ENCODE measurements at regions not wholly inside any gene's neighbourhood (a gene's known extent, or its start where the extent isn't known, plus 50 kb on each side); places are given as distances from the start of the nearest gene placed in this dataset.

DNA sequence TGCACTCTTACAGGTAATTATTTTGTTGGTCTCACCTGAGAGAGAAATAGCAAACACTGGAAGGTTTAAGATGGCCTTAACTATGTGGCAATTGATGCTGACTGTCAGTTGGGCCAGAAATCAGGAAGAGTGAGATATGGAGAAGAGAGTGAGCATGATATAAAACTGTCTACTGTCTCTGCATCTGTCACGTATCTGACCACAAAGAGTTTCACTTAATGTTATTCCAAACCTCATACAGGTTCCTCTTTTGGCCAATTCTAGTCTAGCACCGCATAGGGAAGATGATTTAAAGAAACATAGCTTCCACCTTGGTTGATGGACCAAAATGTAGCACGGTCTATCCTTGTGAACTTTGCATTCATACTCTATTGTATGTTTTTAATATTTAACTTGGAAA is 381.0 kb upstream of the BOD1L1 start:
- Mint-ChIP-seq H3K4me3 (no peak overlapping the region), H3K36me3 (ENCODE audit: low read depth) (no peaks in the 10 kb centered on the region), H3K27ac (no peak overlapping the region), H3K4me1 (no peaks in the 10 kb centered on the region), H3K27me3 (ENCODE audit: low read depth, poor library complexity) (no peaks in the 10 kb centered on the region), H3K9me3 (peaks cover 9% of the 10 kb centered on the region)
- TF ChIP-seq, protein P1, sequence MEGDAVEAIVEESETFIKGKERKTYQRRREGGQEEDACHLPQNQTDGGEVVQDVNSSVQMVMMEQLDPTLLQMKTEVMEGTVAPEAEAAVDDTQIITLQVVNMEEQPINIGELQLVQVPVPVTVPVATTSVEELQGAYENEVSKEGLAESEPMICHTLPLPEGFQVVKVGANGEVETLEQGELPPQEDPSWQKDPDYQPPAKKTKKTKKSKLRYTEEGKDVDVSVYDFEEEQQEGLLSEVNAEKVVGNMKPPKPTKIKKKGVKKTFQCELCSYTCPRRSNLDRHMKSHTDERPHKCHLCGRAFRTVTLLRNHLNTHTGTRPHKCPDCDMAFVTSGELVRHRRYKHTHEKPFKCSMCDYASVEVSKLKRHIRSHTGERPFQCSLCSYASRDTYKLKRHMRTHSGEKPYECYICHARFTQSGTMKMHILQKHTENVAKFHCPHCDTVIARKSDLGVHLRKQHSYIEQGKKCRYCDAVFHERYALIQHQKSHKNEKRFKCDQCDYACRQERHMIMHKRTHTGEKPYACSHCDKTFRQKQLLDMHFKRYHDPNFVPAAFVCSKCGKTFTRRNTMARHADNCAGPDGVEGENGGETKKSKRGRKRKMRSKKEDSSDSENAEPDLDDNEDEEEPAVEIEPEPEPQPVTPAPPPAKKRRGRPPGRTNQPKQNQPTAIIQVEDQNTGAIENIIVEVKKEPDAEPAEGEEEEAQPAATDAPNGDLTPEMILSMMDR (IDR thresholded peaks at IDR 0.05) = no peak
- DNase-seq = no peak

DNA sequence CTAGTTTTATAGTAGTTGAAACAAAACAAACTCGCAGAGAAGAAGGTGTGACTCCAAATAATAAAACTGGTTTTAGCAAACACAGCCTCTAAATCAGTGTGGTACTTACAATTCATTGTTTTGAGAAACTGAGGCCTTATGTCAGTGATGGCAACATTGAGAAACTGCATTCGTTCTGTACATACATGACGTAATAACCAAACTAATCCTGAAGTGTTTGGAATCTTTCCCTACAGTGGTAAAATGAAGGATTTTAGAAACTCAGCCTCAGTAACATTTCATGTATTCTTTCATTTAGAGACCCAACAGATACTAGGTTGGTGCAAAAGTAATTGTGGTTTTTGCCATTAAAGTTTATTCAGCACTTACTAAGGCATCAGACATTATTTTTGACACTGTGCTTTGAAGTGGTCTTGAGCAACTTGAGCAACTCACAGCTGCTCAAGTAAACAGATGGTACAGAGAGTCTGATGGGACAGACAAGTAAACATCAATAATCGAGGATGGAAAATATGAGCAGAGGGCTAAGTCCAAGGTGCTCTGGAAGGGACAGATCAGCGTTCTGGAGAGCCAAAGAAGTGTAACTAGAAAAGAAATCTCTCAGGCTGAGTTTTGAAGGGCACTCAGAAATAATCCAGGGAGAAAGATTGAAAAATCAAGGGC is 390.8 kb upstream of the BOD1L1 start:
- no peak for DNase-seq
- peaks cover 4% of the 10 kb centered on the region for H3K36me3 Mint-ChIP-seq (ENCODE audit: low read depth)
- H3K27me3 Mint-ChIP-seq (ENCODE audit: low read depth, poor library complexity) = peaks cover 3% of the 10 kb centered on the region
- H3K9me3 Mint-ChIP-seq = peaks cover 26% of the 10 kb centered on the region
- H3K27ac Mint-ChIP-seq = no peak overlapping the region
- no peaks in the 10 kb centered on the region for H3K4me1 Mint-ChIP-seq
- TF ChIP-seq, protein P1 (IDR thresholded peaks at IDR 0.05) = no peak
- H3K4me3 Mint-ChIP-seq = no peak overlapping the region

DNA sequence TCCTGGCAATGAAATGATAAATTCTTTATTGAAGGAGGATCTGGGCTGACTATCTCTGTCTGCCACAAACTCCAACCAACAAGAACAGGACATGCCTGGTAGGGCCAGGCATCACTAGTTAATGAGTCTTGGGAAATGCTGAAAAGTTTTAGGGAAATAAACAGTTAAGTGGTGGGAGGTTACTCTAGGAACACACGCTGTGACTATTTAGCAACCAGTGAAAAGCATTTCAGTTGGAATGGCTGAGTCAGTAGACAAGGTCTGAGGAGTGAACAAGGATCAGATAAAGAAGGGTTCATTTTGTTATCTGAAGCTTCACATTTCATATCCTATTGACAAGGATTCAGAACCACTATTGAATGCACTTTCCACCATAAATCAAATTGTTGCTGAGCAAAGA is 394.9 kb upstream of the BOD1L1 start:
- H3K4me3 Mint-ChIP-seq = no peak overlapping the region
- H3K27me3 Mint-ChIP-seq (ENCODE audit: low read depth, poor library complexity) = peaks cover 3% of the 10 kb centered on the region
- peaks cover 8% of the 10 kb centered on the region for H3K4me1 Mint-ChIP-seq
- H3K27ac Mint-ChIP-seq = no peak overlapping the region
- no peak for DNase-seq
- no peaks in the 10 kb centered on the region for H3K9me3 Mint-ChIP-seq
- TF ChIP-seq, protein P1 (IDR thresholded peaks at IDR 0.05) = no peak
- no peaks in the 10 kb centered on the region for H3K36me3 Mint-ChIP-seq (ENCODE audit: low read depth)

DNA sequence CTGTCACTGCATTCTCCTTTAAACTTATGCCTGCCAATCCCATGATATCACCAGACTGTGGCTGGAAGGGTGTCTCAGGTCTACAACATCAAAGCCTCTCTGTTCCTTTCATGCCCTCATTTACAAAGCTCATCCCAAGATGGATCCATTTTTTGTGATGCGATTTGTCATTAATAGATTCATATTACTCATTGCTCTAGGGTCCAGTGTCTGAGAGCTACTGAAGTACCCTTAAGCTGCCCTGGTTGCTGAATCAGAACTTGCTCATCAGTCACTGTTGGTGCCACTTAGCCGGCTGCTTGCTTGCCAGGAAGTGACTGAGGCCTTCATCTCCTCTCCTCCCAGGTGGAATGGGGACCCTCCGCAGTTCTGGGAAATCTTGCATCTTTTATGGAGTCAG is 395.5 kb upstream of the BOD1L1 start:
- no peaks in the 10 kb centered on the region for H3K9me3 Mint-ChIP-seq
- H3K36me3 Mint-ChIP-seq (ENCODE audit: low read depth) = no peaks in the 10 kb centered on the region
- peaks cover 8% of the 10 kb centered on the region for H3K4me1 Mint-ChIP-seq
- no peak overlapping the region for H3K27ac Mint-ChIP-seq
- no peak for DNase-seq
- no peak overlapping the region for H3K4me3 Mint-ChIP-seq
- TF ChIP-seq, protein P1 (IDR thresholded peaks at IDR 0.05) = no peak
- H3K27me3 Mint-ChIP-seq (ENCODE audit: low read depth, poor library complexity) = peaks cover 3% of the 10 kb centered on the region

DNA sequence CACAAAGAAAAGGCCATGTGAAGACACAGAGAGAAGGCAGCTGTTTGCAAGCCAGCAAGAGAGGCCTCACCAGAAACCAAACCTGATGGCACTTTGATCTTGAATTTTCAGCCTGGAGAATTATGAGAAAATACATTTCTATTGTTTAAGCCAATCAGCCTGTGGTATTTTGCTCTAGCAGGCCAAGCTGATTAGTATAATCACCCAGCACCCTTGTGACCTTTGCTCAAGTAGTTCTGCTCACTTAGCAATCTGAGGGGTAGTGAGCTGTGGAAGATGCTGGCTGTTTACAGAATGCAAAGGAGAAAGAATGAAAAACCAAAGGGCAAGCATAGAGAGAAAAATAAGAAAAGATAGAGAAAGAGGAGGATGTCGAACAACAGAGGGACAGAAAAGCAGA is 396.4 kb upstream of the BOD1L1 start:
- Mint-ChIP-seq H3K4me3 (no peak overlapping the region), H3K4me1 (peaks cover 16% of the 10 kb centered on the region), H3K9me3 (no peaks in the 10 kb centered on the region), H3K36me3 (ENCODE audit: low read depth) (no peaks in the 10 kb centered on the region), H3K27me3 (ENCODE audit: low read depth, poor library complexity) (peaks cover 5% of the 10 kb centered on the region), H3K27ac (no peak overlapping the region)
- TF ChIP-seq, protein P1 (IDR thresholded peaks at IDR 0.05) = no peak
- DNase-seq = no peak

DNA sequence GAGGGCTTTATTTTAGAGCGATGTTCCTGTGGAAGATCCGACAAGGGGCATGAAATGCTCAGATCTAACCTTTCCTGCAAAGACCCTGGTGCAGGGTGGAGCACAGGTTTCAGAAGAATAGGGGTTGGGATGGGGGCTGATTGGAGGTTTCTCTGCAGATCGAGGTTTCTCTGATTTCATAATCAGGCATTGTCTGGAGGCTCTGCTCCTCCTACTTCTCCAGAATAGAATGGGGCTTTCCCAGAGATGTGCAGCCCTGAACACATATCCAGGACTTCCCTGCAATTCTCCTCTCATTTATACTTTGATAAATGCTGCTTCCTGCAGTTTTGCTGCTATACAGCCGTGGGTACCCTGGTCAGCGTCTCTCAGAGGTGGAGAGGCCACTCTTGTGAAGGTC is 397.6 kb upstream of the BOD1L1 start:
- TF ChIP-seq, protein P1 (IDR thresholded peaks at IDR 0.05) = no peak
- H3K9me3 Mint-ChIP-seq = no peaks in the 10 kb centered on the region
- no peak overlapping the region for H3K27ac Mint-ChIP-seq
- H3K4me3 Mint-ChIP-seq = no peak overlapping the region
- H3K4me1 Mint-ChIP-seq = peaks cover 25% of the 10 kb centered on the region
- peaks cover 3% of the 10 kb centered on the region for H3K27me3 Mint-ChIP-seq (ENCODE audit: low read depth, poor library complexity)
- H3K36me3 Mint-ChIP-seq (ENCODE audit: low read depth) = no peaks in the 10 kb centered on the region
- no peak for DNase-seq
